ENCODE measurements at regions not wholly inside any gene's neighbourhood (a gene's known extent, or its start where the extent isn't known, plus 50 kb on each side); places are given as distances from the start of the nearest gene placed in this dataset.

- no peak for DNase-seq (ENCODE audit: low read depth)
Observed at GRCh38 chr12:13383379-13383778, 186.9 kb downstream of the EMP1 start.

- DNase-seq (ENCODE audit: low read depth) = no peak
Observed at GRCh38 chr12:13380297-13380696, 183.8 kb downstream of the EMP1 start.

GRCh38 chr12:13379531-13380188 lies 183.1 kb downstream of the EMP1 start:
- no peak for DNase-seq (ENCODE audit: low read depth)

GRCh38 chr12:13377698-13378097 lies 181.2 kb downstream of the EMP1 start:
- no peak for DNase-seq (ENCODE audit: low read depth)

GRCh38 chr12:13376610-13377373 lies 180.3 kb downstream of the EMP1 start:
- peak; percentile 55 for DNase-seq (ENCODE audit: low read depth)

- no peak for DNase-seq (ENCODE audit: low read depth)
Observed at GRCh38 chr12:13375583-13376345, 179.2 kb downstream of the EMP1 start.

GRCh38 chr12:13374793-13375192 lies 178.3 kb downstream of the EMP1 start:
- no peak for DNase-seq (ENCODE audit: low read depth)

- no peak for DNase-seq (ENCODE audit: low read depth)
Observed at GRCh38 chr12:13373803-13374202, 177.3 kb downstream of the EMP1 start.

GRCh38 chr12:13373131-13373530 lies 176.6 kb downstream of the EMP1 start:
- DNase-seq (ENCODE audit: low read depth) = no peak

- DNase-seq (ENCODE audit: low read depth) = no peak
Observed at GRCh38 chr12:13372386-13372785, 175.9 kb downstream of the EMP1 start.

- no peak for DNase-seq (ENCODE audit: low read depth)
Observed at GRCh38 chr12:13371797-13372196, 175.3 kb downstream of the EMP1 start.

GRCh38 chr12:13371367-13371766 lies 174.8 kb downstream of the EMP1 start:
- no peak for DNase-seq (ENCODE audit: low read depth)

- DNase-seq (ENCODE audit: low read depth) = no peak
Observed at GRCh38 chr12:13369474-13370056, 173.0 kb downstream of the EMP1 start.

GRCh38 chr12:13368971-13369370 lies 172.4 kb downstream of the EMP1 start:
- no peak for DNase-seq (ENCODE audit: low read depth)

GRCh38 chr12:13368431-13368830 lies 171.9 kb downstream of the EMP1 start:
- DNase-seq (ENCODE audit: low read depth) = no peak

- no peak for DNase-seq (ENCODE audit: low read depth)
Observed at GRCh38 chr12:13367973-13368372, 171.4 kb downstream of the EMP1 start.

GRCh38 chr12:13365748-13366366 lies 169.3 kb downstream of the EMP1 start:
- no peak for DNase-seq (ENCODE audit: low read depth)

- peak; percentile 84 for DNase-seq (ENCODE audit: low read depth)
Observed at GRCh38 chr12:13362260-13362841, 165.8 kb downstream of the EMP1 start.

- DNase-seq (ENCODE audit: low read depth) = no peak
Observed at GRCh38 chr12:13359636-13360035, 163.1 kb downstream of the EMP1 start.

GRCh38 chr12:13358391-13358905 lies 161.9 kb downstream of the EMP1 start:
- DNase-seq (ENCODE audit: low read depth) = no peak

- DNase-seq (ENCODE audit: low read depth) = no peak
Observed at GRCh38 chr12:13350946-13351345, 154.4 kb downstream of the EMP1 start.
